Epithelial cell of proximal tubule (primary cell): ENCODE measurements at regions not wholly inside any gene's neighbourhood (a gene's known extent, or its start where the extent isn't known, plus 50 kb on each side); places are given as distances from the start of the nearest gene placed in this dataset.

Source experiments
- DNase-seq: peaks from one replicate; pipeline ENCODE4 v3.0.0-alpha.2; 2011; ENCODE audit warnings: low read depth
- H3K4me3 ChIP-seq: 2 replicates; pipeline ENCODE4 v1.5.1; 2011; ENCODE audit warnings: low read depth, mild to moderate bottlenecking, low read length
- CTCF ChIP-seq: conservative IDR thresholded peaks from 2 replicates; pipeline ENCODE4 v1.5.1; 2012; ENCODE audit warnings: low read depth, mild to moderate bottlenecking, low read length

GRCh38 chr11:110935018-110935640 lies 222.9 kb upstream of the ARHGAP20 start:
- H3K4me3 ChIP-seq = no peak overlapping the region

DNA sequence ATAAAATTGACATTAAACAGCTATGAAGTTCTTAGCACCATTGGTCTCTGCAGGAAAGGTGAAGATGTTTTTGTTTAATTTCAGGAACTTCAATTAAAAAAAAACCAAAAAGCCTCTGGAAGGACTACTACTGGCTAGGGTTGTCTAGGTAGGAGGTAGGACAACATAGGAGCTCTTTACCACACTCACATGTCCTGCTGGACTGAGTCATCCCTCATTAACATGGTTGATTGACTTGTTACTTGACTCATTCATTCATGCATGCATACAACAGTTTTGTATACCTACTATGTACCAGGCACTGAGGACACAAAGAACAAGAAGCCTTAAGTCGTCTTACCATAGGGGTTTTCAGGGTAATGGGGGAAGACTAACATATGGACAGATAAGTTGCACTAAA lies 216.9 kb upstream of the ARHGAP20 start:
- peak; percentile 59 for DNase-seq

More at GRCh38 chr11:110935018-110935640, 222.9 kb upstream of the ARHGAP20 start:
- no peak for TF ChIP-seq CTCF
- DNase-seq = no peak

GRCh38 chr11:110928391-110928790 lies 216.2 kb upstream of the ARHGAP20 start:
- TF ChIP-seq CTCF = no peak

More for the DNA sequence above, 216.9 kb upstream of the ARHGAP20 start:
- TF ChIP-seq CTCF = no peak
- H3K4me3 ChIP-seq = no peak overlapping the region

DNA sequence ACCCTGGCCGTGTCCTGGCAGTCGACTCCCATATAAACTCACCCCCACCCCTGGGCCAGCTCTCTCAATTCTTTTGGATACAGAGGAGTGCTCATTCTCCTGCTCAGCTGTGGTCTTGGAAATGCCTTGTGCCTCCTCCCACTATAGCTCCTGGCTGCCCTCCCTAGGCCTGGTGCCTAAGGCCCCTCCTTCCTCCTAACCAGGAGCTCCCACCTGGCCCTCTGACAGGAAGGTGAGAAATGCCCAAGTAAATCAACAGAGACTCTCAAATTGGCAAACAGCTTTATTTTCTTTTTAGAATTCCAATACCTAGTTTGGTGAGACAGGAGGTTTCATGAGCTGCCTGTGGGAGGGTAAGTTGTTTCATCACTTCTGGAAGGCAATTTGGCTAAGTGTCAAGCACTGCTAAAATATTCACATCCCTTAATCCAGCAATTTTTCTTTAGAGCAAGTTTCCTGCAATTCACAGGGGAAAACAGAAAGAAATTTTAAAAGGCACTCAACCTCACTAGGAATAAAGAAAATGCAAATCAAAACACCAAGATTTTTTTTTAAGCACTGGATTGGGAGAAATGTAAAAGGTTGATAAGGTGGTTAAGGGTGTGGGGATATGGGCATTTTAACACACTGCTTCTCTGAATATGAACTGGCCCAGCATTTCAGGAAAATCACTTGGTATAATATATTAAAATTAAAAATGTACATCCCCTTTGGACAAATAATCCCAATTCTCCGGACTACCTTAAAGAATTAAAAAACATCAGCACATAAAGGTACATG lies 209.7 kb upstream of the ARHGAP20 start:
- DNase-seq = no peak
- TF ChIP-seq CTCF = no peak
- no peak overlapping the region for H3K4me3 ChIP-seq

More at GRCh38 chr11:110928391-110928790, 216.2 kb upstream of the ARHGAP20 start:
- DNase-seq = no peak
- no peak overlapping the region for H3K4me3 ChIP-seq

- no peak for DNase-seq
- no peak overlapping the region for H3K4me3 ChIP-seq
- no peak for TF ChIP-seq CTCF
Measured at GRCh38 chr11:110919241-110919922, 207.1 kb upstream of the ARHGAP20 start.

GRCh38 chr11:110918351-110918750 lies 206.1 kb upstream of the ARHGAP20 start:
- no peak for TF ChIP-seq CTCF
- no peak overlapping the region for H3K4me3 ChIP-seq
- DNase-seq = no peak
